K562 (cell line): ENCODE measurements at regions not wholly inside any gene's neighbourhood (a gene's known extent, or its start where the extent isn't known, plus 50 kb on each side); places are given as distances from the start of the nearest gene placed in this dataset.
A peak's percentile ranks its signal among the peaks of the same experiment; 100 is the strongest.
"Not testable (repeated sequence)": the region's sequence is repeated elsewhere in the genome, so short reads cannot be mapped to it uniquely, and the experiment has no call there.

Experiments used
- ATAC-seq: fragments of 200-7000 bp; cut with Tn5 transposase; 3 replicates; pipeline ENCODE4 v1.9.1; 2020; ENCODE audit warnings: moderate library complexity
- BruUV-seq: library from RNA; stranded (reverse); fragments of 400-500 nt; replicated peaks from 2 replicates; lab custom pipeline; 2021; lab: Mats Ljungman, UMichigan
- CTCF ChIA-PET: fragments of 300-600 bp; formaldehyde crosslinking; extraction: SDS; loops from one replicate; lab custom pipeline; 2021; ENCODE audit warnings: low intra/inter-chr PET ratio; lab: Yijun Ruan, JAX
- POLR2A ChIA-PET: fragments of 300-600, 350-650 bp; sonication (Branson Sonifier 250); formaldehyde crosslinking; extraction: SDS; loops from one replicate; lab custom pipeline; 2021; ENCODE audit warnings: antibody characterized with exemption, inconsistent platforms; lab: Yijun Ruan, JAX
- DNase-seq, 4 experiments: peaks; one replicate each; pipeline versions ENCODE4 v3.0.0 to v3.0.0-alpha.2; 2011 to 2018; ENCODE audit warnings: low spot score in 3 of 4, mixed read lengths in 3 of 4; ENCODE audit errors: extremely low read depth in 1 of 4
- FAIRE-seq: peaks from 2 replicates; lab custom pipeline; 2011; peaks lifted over from hg19 to GRCh38; lab: Jason Lieb, UNC
- H2AFZ ChIP-seq: 2 replicates; pipeline ENCODE4 v1.6.0; 2011; ENCODE audit warnings: low read depth, low read length, control low read depth, inconsistent platforms
- H3K27ac ChIP-seq: fragments of 200-600 bp; 3 replicates; pipeline ENCODE4 v1.8.0; 2011; ENCODE audit warnings: low read depth, mild to moderate bottlenecking, control low read depth, inconsistent platforms, low read length, moderate library complexity, mixed read lengths; ENCODE audit errors: extremely low read depth
- H3K27me3 ChIP-seq, 2 experiments: fragments of 300-600 bp in 1 of 2; 2 replicates in 1 of 2; 3 replicates in 1 of 2; pipeline versions ENCODE4 v1.6.0 to v1.8.0; 2011; ENCODE audit warnings: inconsistent platforms in 2 of 2, low read length in 2 of 2, mild to moderate bottlenecking in 1 of 2, mixed read lengths in 1 of 2, moderate library complexity in 1 of 2; ENCODE audit not compliant: control insufficient read depth in 2 of 2, insufficient read depth in 2 of 2
- H3K36me3 ChIP-seq: fragments of 300-600 bp; 3 replicates; pipeline ENCODE4 v1.8.0; 2011; ENCODE audit warnings: mild to moderate bottlenecking, low read length, inconsistent platforms; ENCODE audit not compliant: control insufficient read depth, insufficient read depth
- H3K4me1 ChIP-seq, 2 experiments: fragments of 200-600 bp in 1 of 2; replicated peaks in 1 of 2; 2 replicates in 1 of 2; 3 replicates in 1 of 2; pipeline versions ENCODE4 v1.5.1 to v1.8.0; 2011; ENCODE audit warnings: inconsistent platforms in 2 of 2, low read length in 2 of 2, mild to moderate bottlenecking in 1 of 2, mixed read lengths in 1 of 2, moderate library complexity in 1 of 2; ENCODE audit not compliant: control insufficient read depth in 2 of 2, insufficient read depth in 2 of 2
- H3K4me2 ChIP-seq: 2 replicates; pipeline ENCODE4 v1.6.1; 2011; ENCODE audit warnings: low read length, control low read depth, inconsistent platforms, mixed read lengths; ENCODE audit not compliant: insufficient read depth
- H3K4me3 ChIP-seq: fragments of 200-600 bp; sonication (generic), shearing (Covaris generic); 2 replicates; pipeline ENCODE4 v1.5.1; 2016; ENCODE audit warnings: control low read depth, inconsistent platforms
- H3K79me2 ChIP-seq: fragments of 200-600 bp; 3 replicates; pipeline ENCODE4 v1.8.0; 2011; ENCODE audit warnings: low read length, inconsistent platforms; ENCODE audit not compliant: control insufficient read depth, insufficient read depth
- H3K9ac ChIP-seq, 2 experiments: 2 replicates each; pipeline versions ENCODE4 v1.6.0 to v1.6.1; 2011; ENCODE audit warnings: low read depth in 2 of 2, low read length in 2 of 2, control low read depth in 1 of 2, inconsistent platforms in 1 of 2, mild to moderate bottlenecking in 1 of 2, mixed read lengths in 1 of 2; ENCODE audit not compliant: insufficient read depth in 1 of 2
- H3K9me1 ChIP-seq: one replicate; pipeline ENCODE4 v1.6.0; 2011; ENCODE audit warnings: inconsistent platforms, mild to moderate bottlenecking, low read length, moderate library complexity; ENCODE audit not compliant: control insufficient read depth, insufficient read depth
- H3K9me3 ChIP-seq: replicated peaks from 2 replicates; pipeline ENCODE4 v1.5.1; 2011; ENCODE audit warnings: low read depth, low read length, inconsistent platforms; ENCODE audit not compliant: control insufficient read depth, insufficient read depth
- H4K20me1 ChIP-seq: replicated peaks from 2 replicates; pipeline ENCODE4 v1.6.1; 2011; ENCODE audit warnings: low read length, inconsistent platforms, mixed read lengths; ENCODE audit not compliant: control insufficient read depth, insufficient read depth
- RAD51 ChIP-seq: fragments of 450-650 bp; IDR thresholded peaks from 2 replicates; pipeline ENCODE4 v1.7.1; 2016; ENCODE audit warnings: low read depth, mild to moderate bottlenecking, borderline replicate concordance
- WGBS: fragments of 100-300 bp; shearing (Covaris generic); methylation state at CpG from one replicate; pipeline ENCODE4 v1.1.6; 2016; ENCODE audit warnings: low coverage, mixed read lengths; ENCODE audit not compliant: insufficient coverage; ENCODE audit errors: missing lambda C conversion rate; 5-methylcytosine and 5-hydroxymethylcytosine counted together
- in situ Hi-C: fragments of 300-500 bp; cut with MboI; formaldehyde crosslinking; loops from 4 replicates; pipeline ENCODE4 v1.15.0; 2018; ENCODE audit warnings: inconsistent platforms, mixed read lengths
- intact Hi-C: fragments of 100-400 bp; cut with micrococcal nuclease; formaldehyde crosslinking; loops from 2 replicates; pipeline ENCODE4 v1.14.2; 2022
- TF ChIP-seq, protein P1 (sequence below): fragments of 450-650 bp; formaldehyde crosslinking; IDR thresholded peaks from 2 replicates; pipeline ENCODE4 v1.4.0; 2020; ENCODE audit warnings: mild to moderate bottlenecking, mixed read lengths
- TF ChIP-seq, protein P2 (sequence below): sonication (generic); IDR thresholded peaks from 2 replicates; pipeline ENCODE4 v1.6.1; 2016

DNA sequence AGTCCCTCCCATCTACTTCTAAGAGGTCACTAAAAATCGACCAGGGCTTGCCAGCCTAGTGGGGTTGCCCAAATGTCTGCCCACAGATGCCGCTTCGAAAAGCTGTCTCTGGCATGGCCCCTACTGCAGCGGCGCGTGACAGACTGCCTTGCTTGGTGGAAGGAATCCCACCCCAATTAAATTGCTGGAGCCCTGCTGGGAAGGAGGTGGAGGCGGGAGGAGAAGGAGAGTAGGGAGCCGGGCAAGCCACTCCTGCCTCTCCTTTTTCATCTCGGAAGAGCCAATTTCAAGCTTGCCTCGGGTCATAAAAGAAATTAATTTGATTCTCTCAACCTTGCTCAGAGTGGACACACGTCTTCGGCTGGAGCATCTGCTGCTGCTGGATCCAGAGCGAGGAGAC lies 106.0 kb downstream of the NPIPA8 start:
- ATAC-seq: not testable (repeated sequence)

DNA sequence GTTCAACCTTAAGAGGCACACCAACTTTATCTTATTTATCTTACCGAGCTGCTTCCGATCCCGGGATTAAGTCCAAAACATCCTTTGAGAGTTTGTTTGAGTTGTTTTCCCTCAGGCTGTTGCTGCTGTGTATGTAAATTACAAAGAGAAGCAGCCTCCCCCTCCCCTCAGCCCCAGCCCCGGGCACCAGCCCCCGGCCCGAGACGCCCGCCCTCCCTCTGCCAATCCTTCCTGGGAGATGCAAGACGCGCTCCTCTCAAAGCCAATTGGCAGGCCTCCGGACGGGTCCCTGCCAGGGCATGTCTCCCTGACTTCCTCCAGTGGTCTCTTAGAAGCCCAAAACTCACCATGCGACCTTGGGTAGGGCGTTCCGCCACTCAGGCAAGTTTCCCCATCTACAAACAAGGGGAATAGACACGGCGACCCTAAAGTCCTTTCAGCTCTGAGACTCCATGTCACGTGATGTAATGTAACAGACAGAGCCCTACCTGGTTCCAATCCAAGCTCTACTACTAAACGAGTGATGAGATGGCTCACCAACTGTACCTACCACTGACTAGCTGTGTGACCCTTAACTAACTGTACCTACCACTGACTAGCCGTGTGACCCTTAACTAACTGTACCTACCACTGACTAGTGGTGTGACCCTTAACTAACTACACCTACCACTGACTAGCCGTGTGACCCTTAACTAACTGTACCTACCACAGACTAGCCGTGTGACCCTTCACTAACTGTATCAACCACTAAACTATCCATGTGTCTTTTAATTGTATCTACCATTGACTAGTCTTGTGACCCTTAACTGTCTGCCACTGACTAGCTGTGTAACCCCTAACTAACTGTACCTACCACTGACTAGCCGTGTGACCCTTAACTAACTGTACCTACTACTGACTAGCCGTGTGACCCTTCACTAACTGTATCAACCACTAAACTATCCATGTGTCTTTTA lies 114.2 kb downstream of the NPIPA8 start:
- H3K9me3 ChIP-seq, H3K79me2 ChIP-seq, H3K9me1 ChIP-seq, H4K20me1 ChIP-seq, intact Hi-C loops, H3K27ac ChIP-seq, POLR2A ChIA-PET, in situ Hi-C loops, H3K27me3 ChIP-seq, H3K9ac ChIP-seq, H3K4me2 ChIP-seq, H3K36me3 ChIP-seq, CTCF ChIA-PET, FAIRE-seq, DNase-seq, H3K4me3 ChIP-seq, BruUV-seq, H3K4me1 ChIP-seq, ATAC-seq, H2AFZ ChIP-seq: not testable (repeated sequence)
- TF ChIP-seq, protein P1, sequence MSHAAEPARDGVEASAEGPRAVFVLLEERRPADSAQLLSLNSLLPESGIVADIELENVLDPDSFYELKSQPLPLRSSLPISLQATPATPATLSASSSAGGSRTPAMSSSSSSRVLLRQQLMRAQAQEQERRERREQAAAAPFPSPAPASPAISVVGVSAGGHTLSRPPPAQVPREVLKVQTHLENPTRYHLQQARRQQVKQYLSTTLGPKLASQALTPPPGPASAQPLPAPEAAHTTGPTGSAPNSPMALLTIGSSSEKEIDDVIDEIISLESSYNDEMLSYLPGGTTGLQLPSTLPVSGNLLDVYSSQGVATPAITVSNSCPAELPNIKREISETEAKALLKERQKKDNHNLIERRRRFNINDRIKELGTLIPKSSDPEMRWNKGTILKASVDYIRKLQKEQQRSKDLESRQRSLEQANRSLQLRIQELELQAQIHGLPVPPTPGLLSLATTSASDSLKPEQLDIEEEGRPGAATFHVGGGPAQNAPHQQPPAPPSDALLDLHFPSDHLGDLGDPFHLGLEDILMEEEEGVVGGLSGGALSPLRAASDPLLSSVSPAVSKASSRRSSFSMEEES (CRISPR knock-in tag): peak; percentile 66
- 0 out of 2 replicates have a peak, but pooled peaks have one; percentile 9 for TF ChIP-seq RAD51
- TF ChIP-seq, protein P2, sequence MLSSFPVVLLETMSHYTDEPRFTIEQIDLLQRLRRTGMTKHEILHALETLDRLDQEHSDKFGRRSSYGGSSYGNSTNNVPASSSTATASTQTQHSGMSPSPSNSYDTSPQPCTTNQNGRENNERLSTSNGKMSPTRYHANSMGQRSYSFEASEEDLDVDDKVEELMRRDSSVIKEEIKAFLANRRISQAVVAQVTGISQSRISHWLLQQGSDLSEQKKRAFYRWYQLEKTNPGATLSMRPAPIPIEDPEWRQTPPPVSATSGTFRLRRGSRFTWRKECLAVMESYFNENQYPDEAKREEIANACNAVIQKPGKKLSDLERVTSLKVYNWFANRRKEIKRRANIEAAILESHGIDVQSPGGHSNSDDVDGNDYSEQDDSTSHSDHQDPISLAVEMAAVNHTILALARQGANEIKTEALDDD: peak; percentile 92
- 1% methylated on average over 8 of the region's 24 CpGs for WGBS

More for the DNA sequence above, 106.0 kb downstream of the NPIPA8 start:
- CTCF ChIA-PET, H3K4me2 ChIP-seq, H2AFZ ChIP-seq, H3K9me1 ChIP-seq, intact Hi-C loops, H4K20me1 ChIP-seq, BruUV-seq, H3K4me1 ChIP-seq, DNase-seq, H3K9me3 ChIP-seq, in situ Hi-C loops, H3K79me2 ChIP-seq, H3K27ac ChIP-seq, H3K36me3 ChIP-seq, H3K27me3 ChIP-seq, H3K4me3 ChIP-seq, FAIRE-seq, POLR2A ChIA-PET, H3K9ac ChIP-seq: not testable (repeated sequence)
- 3% methylated on average over 5 of the region's 13 CpGs for WGBS

DNA sequence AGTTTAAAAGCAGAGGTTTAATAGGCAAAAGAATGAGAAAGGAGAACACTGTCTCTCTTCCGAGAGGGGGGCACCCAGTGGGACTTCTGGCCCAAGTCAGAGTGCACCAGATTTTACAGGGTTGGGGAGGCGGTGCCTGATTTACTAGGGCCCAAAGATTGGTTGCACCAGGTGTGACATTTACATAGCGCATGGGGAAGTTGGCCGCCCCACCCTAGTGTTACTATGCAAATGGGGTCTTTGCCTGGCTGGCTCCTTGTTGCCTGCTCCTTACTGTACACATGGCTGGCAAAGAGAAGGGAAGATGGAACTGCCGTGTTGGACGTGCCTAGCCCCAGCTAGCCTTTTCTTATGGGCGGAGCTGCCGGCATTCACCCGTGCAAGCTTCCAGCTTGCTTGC lies 118.8 kb downstream of the NPIPA8 start:
- H3K27ac ChIP-seq, BruUV-seq, H2AFZ ChIP-seq, in situ Hi-C loops, H3K36me3 ChIP-seq, H3K9me3 ChIP-seq, POLR2A ChIA-PET, H3K4me2 ChIP-seq, H3K27me3 ChIP-seq, intact Hi-C loops, DNase-seq, CTCF ChIA-PET, H3K9me1 ChIP-seq, H3K4me1 ChIP-seq, H3K79me2 ChIP-seq, H3K9ac ChIP-seq, H3K4me3 ChIP-seq, H4K20me1 ChIP-seq, FAIRE-seq: not testable (repeated sequence)
- ATAC-seq: peak; percentile 74
- WGBS: no CpG with 5 or more reads among the region's 9 CpGs
